ENCODE measurements at regions not wholly inside any gene's neighbourhood (a gene's known extent, or its start where the extent isn't known, plus 50 kb on each side); places are given as distances from the start of the nearest gene placed in this dataset.
"Not testable (repeated sequence)": the region's sequence is repeated elsewhere in the genome, so short reads cannot be mapped to it uniquely, and the experiment has no call there.

- not testable (repeated sequence) for DNase-seq
Observed at GRCh38 chr9:41075671-41076070, 52.8 kb downstream of the FOXD4L6 start.

DNA sequence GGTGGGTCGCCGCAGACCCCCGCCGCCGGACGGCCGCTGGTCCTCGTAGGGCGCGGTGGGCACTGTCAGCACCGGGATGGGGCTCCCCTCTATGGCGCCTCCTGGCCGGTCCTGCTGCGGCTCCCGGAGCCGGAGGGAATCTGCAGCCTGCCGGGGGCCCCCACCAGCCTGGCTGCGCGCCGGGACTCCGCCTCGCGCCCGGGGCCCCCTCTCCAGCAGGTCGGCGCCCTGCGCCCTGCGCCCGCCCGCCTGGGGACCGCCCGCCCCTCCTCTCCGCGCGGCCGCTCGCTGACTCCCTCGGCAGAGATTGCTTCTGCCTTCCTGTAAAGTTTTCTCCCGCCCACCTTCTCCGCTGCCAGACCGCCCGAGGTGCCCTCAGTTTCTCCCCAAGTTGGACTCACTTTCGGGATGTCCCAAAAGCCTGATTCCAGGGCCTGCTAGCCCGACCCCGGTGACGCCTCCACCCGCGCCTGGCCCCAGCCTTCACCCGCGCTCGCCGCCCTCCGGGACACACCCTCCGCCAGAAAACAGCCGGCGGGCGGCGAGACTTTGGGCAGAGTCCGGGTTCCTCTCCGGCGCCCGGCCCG lies 54.0 kb downstream of the FOXD4L6 start:
- DNase-seq, result not testable (repeated sequence)

DNA sequence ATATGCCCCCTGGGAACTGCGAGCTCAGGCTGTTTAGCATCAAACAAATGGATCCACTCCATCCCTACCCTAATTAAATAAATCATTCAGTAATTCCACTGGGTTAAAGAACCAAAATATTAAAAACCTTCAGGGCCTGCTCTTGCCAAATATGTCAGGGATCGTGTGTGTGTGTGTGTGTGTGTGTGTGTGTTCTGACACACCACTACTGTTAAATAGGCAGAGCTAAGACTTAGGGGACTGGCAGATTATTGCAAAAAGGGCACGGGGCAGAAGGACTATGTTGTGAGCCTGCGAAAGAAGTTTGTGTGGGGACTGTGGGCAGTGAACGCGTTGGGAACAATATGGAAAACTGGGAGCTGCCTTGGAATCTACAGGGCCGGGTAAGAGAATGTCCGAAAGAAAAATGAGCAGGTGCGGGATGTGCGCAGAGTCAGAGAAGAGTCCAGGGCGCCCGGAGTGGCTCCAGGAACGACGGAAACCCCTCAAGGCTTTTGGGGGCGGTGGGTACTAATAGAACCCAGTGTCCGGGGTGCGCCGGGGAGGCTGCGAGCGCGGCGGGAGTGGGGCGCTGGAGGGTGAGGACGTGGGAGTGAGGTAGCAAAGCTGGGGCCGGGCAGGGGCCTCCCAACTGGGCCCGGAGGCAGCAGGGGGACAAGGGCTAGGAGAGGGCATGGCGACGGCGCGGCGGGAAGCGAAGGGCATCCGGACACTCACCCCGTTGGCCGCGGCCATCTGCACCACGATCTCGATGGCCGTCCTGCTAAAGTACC lies 54.8 kb downstream of the FOXD4L6 start:
- DNase-seq, result not testable (repeated sequence)

GRCh38 chr9:41064125-41064795 lies 64.2 kb downstream of the FOXD4L6 start:
- peak; percentile 30 for DNase-seq

DNA sequence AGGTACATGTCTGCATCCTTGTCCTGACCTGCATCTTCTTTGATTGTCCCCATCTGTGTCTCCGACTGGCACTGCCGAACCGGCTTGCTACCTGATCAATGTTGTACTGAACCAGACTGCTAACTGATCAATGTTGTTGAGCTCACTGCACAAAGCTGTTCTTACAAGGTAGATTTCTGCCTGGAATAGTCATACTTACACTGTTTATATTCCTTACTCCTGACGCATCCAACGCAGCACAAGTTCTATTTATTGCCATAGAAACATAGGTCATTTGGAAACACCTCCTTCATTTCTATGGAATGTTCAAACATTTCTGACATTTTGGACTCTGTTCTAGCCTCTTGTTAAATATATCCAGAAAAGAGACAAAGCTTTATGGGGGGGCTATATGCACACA lies 65.2 kb downstream of the FOXD4L6 start:
- not testable (repeated sequence) for DNase-seq

GRCh38 chr9:41059603-41060002 lies 68.9 kb downstream of the FOXD4L6 start:
- DNase-seq, result not testable (repeated sequence)

- not testable (repeated sequence) for DNase-seq
Observed at GRCh38 chr9:41053666-41054363, 74.7 kb downstream of the FOXD4L6 start.

DNA sequence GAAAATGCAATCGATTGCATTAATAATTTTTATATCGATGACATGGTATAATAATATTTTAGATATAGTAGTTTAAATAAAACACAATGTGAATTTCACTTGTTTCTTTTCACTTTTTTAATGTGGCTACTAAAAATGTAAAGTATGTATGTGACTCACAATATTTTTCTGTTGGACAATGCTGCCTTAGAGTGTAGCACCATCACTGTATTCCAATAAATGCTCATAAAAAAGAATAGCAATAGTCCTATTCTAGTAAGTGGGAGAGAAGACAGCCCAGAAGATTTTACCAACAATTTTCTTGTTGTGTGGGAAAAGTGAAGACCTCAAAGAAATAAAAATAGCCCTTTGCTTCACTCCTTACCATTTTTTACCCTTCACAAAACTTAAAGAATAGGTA lies 79.8 kb downstream of the FOXD4L6 start:
- not testable (repeated sequence) for DNase-seq

DNA sequence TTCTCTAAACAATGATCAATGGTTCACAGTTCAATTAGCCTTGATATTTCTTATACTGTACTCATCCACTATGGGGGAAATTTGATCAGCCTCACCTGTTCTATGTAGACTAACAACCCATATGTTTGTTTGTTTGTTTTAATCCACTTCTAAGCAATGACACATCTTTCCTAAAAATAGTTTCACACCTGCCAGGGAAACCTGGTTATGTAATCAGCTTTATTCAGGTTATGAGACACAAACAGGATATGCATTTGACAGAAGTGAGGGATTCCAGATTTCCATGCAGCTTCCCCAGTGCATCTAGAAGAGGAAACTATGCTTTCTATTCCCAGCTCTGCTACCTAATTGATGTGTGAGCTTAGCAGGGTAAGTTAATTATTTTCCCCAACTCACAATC lies 80.7 kb downstream of the FOXD4L6 start:
- not testable (repeated sequence) for DNase-seq

DNA sequence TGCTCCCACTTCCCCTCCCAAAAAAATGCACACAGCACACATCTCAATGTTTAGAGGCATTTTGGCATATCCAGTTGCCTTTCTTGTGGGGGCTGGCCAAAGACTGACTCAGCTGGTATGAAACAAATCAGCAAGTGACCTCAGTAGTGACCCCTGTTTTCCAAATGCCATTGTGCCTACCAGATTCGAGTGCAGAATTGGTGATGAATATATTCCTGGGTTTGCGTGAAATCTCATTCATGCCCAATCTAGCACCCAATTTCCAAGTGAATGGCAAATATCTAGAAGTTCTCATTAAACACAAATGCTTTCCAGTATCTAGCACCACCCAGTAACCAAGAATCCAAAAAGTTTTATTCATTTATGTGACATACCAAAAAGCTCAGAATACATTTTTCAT lies 83.6 kb downstream of the FOXD4L6 start:
- not testable (repeated sequence) for DNase-seq

GRCh38 chr9:41043433-41043832 lies 85.0 kb downstream of the FOXD4L6 start:
- DNase-seq, result not testable (repeated sequence)

GRCh38 chr9:41042111-41042510 lies 86.4 kb downstream of the FOXD4L6 start:
- not testable (repeated sequence) for DNase-seq

GRCh38 chr9:41040705-41041342 lies 87.7 kb downstream of the FOXD4L6 start:
- not testable (repeated sequence) for DNase-seq

GRCh38 chr9:41035276-41035675 lies 93.2 kb downstream of the FOXD4L6 start:
- DNase-seq, result not testable (repeated sequence)

GRCh38 chr9:41034699-41035197 lies 93.7 kb downstream of the FOXD4L6 start:
- not testable (repeated sequence) for DNase-seq

- not testable (repeated sequence) for DNase-seq
Observed at GRCh38 chr9:41033877-41034276, 94.6 kb downstream of the FOXD4L6 start.

DNA sequence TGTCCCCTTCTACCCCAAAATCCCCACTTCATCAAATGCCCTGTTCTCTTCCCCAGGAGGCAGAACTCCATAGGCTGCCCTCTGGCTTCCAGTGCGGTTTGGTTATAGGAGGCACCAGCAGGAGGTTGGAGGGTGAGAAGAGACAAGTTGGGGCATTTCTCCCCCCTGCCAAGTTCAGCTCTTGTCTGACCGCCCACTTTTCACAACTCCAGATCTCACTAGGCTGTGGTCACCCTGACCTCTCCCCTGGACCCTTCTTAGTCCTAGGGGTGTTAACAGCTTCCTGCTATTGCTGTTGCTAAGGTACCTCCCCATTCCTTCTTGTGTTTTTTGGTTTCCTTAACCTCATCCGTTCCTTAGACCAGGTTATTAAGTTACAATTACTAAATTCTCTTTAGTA lies 95.1 kb downstream of the FOXD4L6 start:
- DNase-seq, result not testable (repeated sequence)

GRCh38 chr9:41026912-41027676 lies 101.4 kb downstream of the FOXD4L6 start:
- not testable (repeated sequence) for DNase-seq

DNA sequence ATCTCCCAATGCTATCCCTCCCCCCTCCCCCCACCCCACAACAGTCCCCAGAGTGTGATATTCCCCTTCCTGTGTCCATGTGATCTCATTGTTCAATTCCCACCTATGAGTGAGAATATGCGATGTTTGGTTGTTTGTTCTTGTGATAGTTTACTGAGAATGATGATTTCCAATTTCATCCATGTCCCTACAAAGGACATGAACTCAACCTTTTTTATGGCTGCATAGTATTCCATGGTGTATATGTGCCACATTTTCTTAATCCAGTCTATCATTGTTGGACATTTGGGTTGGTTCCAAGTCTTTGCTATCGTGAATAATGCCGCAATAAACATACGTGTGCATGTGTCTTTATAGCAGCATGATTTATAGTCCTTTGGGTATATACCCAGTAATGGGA lies 106.1 kb downstream of the FOXD4L6 start:
- DNase-seq, result not testable (repeated sequence)

DNA sequence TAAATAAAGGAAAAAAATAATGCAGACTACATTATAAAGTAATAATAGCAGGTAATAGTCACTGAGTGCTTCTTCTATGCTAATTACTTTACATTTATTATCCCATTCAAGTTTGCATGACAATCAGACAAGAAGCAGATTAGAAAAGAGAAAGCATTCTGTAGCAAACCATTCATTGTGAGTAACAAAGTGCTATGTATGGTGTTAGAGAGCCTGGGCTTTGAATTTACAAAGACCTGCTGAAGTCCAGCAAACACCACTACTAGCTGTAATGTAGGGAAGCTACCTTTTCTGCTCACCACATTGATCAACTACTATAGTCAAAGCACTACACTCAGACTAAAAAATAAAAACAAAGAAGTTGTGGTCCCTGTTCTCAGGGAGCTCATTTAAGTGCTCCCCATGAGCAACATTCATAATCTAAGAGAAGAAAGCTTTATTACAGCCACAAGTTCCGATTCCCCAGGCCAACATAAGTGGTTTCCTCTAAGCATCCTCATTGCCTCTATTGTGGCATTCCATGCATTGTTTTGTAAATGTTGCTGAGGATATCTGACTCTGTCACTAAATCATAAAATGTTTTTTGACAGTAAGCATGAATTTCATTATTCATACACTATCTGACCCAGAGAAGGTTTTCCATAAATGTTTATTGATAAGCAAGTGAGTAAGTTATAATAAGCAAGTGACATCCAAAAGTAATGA lies 108.5 kb downstream of the FOXD4L6 start:
- not testable (repeated sequence) for DNase-seq

- DNase-seq, result not testable (repeated sequence)
Observed at GRCh38 chr9:41018948-41019347, 109.5 kb downstream of the FOXD4L6 start.

All from central memory CD4-positive, alpha-beta T cell (primary cell).